Endothelial cell (in vitro differentiated cells): ENCODE measurements at regions not wholly inside any gene's neighbourhood (a gene's known extent, or its start where the extent isn't known, plus 50 kb on each side); places are given as distances from the start of the nearest gene placed in this dataset.
"Not testable (repeated sequence)": the region's sequence is repeated elsewhere in the genome, so short reads cannot be mapped to it uniquely, and the experiment has no call there.

Experiments
- DNase-seq: peaks from one replicate; pipeline ENCODE4 v3.0.0; 2021; ENCODE audit warnings: low spot score
- H3K27ac Mint-ChIP-seq: one replicate; pipeline ENCODE4 v1.8.0; 2021; ENCODE audit warnings: mixed read lengths, inconsistent platforms; ENCODE audit not compliant: unreplicated experiment
- H3K27me3 Mint-ChIP-seq: one replicate; pipeline ENCODE4 v1.8.0; 2021; ENCODE audit warnings: mild to moderate bottlenecking, moderate library complexity, mixed read lengths, inconsistent platforms; ENCODE audit not compliant: unreplicated experiment
- H3K36me3 Mint-ChIP-seq: one replicate; pipeline ENCODE4 v1.8.0; 2021; ENCODE audit warnings: mild to moderate bottlenecking, low read depth, mixed read lengths, inconsistent platforms; ENCODE audit not compliant: unreplicated experiment
- H3K4me1 Mint-ChIP-seq: one replicate; pipeline ENCODE4 v1.8.0; 2021; ENCODE audit warnings: mild to moderate bottlenecking, mixed read lengths, inconsistent platforms; ENCODE audit not compliant: unreplicated experiment
- H3K4me3 Mint-ChIP-seq: one replicate; pipeline ENCODE4 v1.8.0; 2021; ENCODE audit warnings: mild to moderate bottlenecking, mixed read lengths, inconsistent platforms; ENCODE audit not compliant: unreplicated experiment
- H3K9me3 Mint-ChIP-seq: one replicate; pipeline ENCODE4 v1.8.0; 2021; ENCODE audit warnings: mixed read lengths, inconsistent platforms; ENCODE audit not compliant: unreplicated experiment
- TF ChIP-seq, protein P1 (sequence below): fragments of 200-600 bp; sonication (generic); IDR thresholded peaks from one replicate; pipeline ENCODE4 v1.5.0; 2021; ENCODE audit warnings: antibody characterized with exemption; ENCODE audit not compliant: unreplicated experiment

DNA sequence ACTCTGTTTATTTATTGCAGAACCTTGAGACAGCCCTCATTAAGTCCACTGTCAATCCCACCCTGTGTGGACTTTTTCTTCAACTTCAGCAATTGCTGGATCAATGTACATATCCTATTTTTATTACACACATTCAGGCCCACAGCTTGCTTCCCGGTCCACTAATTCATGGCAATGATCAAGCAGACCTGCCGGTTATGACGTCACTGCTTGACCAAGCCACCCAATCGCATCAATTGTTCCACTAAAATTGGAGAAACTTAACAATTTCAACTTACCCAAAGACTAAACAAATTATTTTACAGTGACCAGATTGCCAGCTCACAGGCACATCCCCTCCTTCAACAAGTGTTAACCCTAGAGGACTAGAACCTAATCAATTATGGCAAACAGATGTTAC is 240.4 kb upstream of the MAGEB18 start:
- no peak overlapping the region for H3K27ac Mint-ChIP-seq
- H3K4me3 Mint-ChIP-seq: no peak overlapping the region
- H3K27me3 Mint-ChIP-seq: no peaks in the 10 kb centered on the region
- H3K9me3 Mint-ChIP-seq: no peaks in the 10 kb centered on the region
- no peaks in the 10 kb centered on the region for H3K4me1 Mint-ChIP-seq
- TF ChIP-seq, protein P1, sequence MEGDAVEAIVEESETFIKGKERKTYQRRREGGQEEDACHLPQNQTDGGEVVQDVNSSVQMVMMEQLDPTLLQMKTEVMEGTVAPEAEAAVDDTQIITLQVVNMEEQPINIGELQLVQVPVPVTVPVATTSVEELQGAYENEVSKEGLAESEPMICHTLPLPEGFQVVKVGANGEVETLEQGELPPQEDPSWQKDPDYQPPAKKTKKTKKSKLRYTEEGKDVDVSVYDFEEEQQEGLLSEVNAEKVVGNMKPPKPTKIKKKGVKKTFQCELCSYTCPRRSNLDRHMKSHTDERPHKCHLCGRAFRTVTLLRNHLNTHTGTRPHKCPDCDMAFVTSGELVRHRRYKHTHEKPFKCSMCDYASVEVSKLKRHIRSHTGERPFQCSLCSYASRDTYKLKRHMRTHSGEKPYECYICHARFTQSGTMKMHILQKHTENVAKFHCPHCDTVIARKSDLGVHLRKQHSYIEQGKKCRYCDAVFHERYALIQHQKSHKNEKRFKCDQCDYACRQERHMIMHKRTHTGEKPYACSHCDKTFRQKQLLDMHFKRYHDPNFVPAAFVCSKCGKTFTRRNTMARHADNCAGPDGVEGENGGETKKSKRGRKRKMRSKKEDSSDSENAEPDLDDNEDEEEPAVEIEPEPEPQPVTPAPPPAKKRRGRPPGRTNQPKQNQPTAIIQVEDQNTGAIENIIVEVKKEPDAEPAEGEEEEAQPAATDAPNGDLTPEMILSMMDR: no peak
- no peak for DNase-seq
- H3K36me3 Mint-ChIP-seq: no peaks in the 10 kb centered on the region

DNA sequence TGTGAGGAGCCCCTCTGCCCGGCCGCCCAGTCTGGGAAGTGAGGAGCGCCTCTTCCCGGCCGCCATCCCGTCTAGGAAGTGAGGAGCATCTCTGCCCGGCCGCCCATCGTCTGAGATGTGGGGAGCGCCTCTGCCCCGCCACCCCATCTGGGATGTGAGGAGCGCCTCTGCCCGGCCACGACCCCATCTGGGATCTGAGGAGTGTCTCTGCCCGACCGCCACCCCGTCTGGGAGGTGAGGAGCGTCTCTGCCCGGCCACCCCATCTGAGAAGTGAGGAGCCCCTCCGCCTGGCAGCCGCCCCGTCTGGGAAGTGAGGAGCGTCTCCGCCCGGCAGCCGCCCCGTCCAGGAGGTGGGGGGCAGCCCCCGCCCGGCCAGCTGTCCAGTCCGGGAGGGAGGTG is 232.4 kb upstream of the MAGEB18 start:
- not testable (repeated sequence) for H3K27me3 Mint-ChIP-seq, H3K9me3 Mint-ChIP-seq, H3K4me1 Mint-ChIP-seq, H3K27ac Mint-ChIP-seq, DNase-seq, H3K36me3 Mint-ChIP-seq, H3K4me3 Mint-ChIP-seq

DNA sequence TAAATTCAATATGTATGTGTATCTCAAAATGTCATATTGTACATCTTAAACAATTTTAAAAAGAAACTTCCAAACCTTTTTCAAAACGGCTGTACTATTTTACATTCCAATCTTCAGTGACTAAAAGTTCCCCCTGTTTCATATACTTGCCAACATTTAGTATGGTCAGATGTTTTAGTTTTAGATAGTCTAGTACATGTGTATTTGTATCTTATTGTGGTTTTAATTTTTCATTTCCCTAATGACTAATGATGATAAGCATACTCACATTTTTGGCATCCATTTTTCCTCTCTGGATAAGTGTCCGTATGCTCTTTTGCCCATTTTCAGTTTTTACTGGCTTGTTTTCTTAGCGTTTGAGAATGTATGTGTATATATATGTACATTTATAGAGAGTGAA is 212.2 kb upstream of the MAGEB18 start:
- TF ChIP-seq, protein P1: no peak

DNA sequence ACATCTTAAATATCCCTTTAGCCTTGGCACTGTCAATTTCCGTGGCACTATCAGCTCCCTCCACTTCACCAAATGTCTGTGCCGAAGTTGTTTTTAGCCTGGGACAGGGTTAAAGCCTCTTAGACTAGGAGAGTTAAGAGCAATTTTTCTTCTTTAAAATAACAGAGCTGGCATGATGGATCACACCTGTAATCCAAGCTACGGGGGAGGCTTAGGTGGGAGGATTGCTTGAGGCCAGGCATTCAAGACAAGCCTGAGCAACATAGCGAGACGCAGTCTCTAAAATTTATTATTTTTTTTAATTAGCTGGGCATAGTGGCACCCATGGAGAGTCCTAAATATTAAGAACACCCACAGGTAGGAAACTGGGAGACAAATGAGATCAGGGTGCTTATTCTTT is 209.8 kb upstream of the MAGEB18 start:
- Mint-ChIP-seq H3K27me3 (no peaks in the 10 kb centered on the region), H3K27ac (no peak overlapping the region), H3K4me3 (no peak overlapping the region), H3K4me1 (no peaks in the 10 kb centered on the region), H3K36me3 (no peaks in the 10 kb centered on the region), H3K9me3 (no peaks in the 10 kb centered on the region)
- TF ChIP-seq, protein P1: no peak
- no peak for DNase-seq

More for the DNA sequence above, 212.2 kb upstream of the MAGEB18 start:
- H3K27me3 Mint-ChIP-seq: no peaks in the 10 kb centered on the region
- no peak overlapping the region for H3K27ac Mint-ChIP-seq
- H3K9me3 Mint-ChIP-seq: no peaks in the 10 kb centered on the region
- no peak for DNase-seq
- no peak overlapping the region for H3K4me3 Mint-ChIP-seq
- H3K36me3 Mint-ChIP-seq: no peaks in the 10 kb centered on the region
- H3K4me1 Mint-ChIP-seq: no peaks in the 10 kb centered on the region

DNA sequence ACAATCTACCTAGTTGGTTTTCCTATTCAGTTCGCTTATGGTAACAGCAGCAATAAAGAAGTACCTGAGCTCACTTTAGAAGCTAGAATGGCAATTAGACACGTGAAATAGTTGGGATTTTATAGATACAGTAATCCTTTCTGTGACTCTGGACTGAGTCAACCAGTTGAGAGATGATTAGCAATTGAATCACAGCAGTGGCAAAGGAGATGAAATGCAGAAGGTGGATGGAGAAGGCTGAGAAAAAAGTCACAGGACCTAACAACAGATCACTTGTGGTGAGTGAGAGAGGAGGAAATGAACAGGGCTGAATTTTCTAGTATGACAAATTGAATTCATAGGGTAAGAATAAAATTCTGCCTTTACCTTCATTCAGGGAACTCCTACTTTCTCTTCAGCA is 197.1 kb upstream of the MAGEB18 start:
- no peak for DNase-seq
- Mint-ChIP-seq H3K4me1 (peaks cover 5% of the 10 kb centered on the region), H3K9me3 (no peaks in the 10 kb centered on the region), H3K27me3 (no peaks in the 10 kb centered on the region), H3K4me3 (no peak overlapping the region), H3K27ac (peak overlapping the region; percentile 67), H3K36me3 (no peaks in the 10 kb centered on the region)
- TF ChIP-seq, protein P1: no peak
